ENCODE measurements at regions not wholly inside any gene's neighbourhood (a gene's known extent, or its start where the extent isn't known, plus 50 kb on each side); places are given as distances from the start of the nearest gene placed in this dataset.

GRCh38 chr2:215699700-215700538 lies 264.1 kb upstream of the FN1 start:
- TF ChIP-seq CTCF (CRISPR knock-in tag; IDR thresholded peaks at IDR 0.05) (no peak), ZNF678 (CRISPR knock-in tag; IDR thresholded peaks at IDR 0.05) (no peak), KLF9 (CRISPR knock-in tag; IDR thresholded peaks at IDR 0.05; ENCODE audit: low read depth) (no peak), KAT7 (CRISPR knock-in tag; IDR thresholded peaks at IDR 0.05; ENCODE audit: borderline replicate concordance) (no peak), TBP (CRISPR knock-in tag; IDR thresholded peaks at IDR 0.05) (no peak), MTF2 (CRISPR knock-in tag; IDR thresholded peaks at IDR 0.05; ENCODE audit: borderline replicate concordance) (no peak), THYN1 (CRISPR knock-in tag; IDR thresholded peaks at IDR 0.05; ENCODE audit: borderline replicate concordance, low read depth) (no peak), ZNF33A (CRISPR knock-in tag; IDR thresholded peaks at IDR 0.05; ENCODE audit: borderline replicate concordance) (no peak), GTF3A (CRISPR knock-in tag; conservative IDR thresholded peaks at IDR 0.05) (no peak), ZNF737 (CRISPR knock-in tag; IDR thresholded peaks at IDR 0.05; ENCODE audit: borderline replicate concordance) (no peak), ZNF121 (CRISPR knock-in tag; IDR thresholded peaks at IDR 0.05) (no peak), NFIC (IDR thresholded peaks at IDR 0.05; ENCODE audit: low read length) (no peak), USF2 (IDR thresholded peaks at IDR 0.05; ENCODE audit: low read depth, low read length) (no peak), USF2 (CRISPR knock-in tag; IDR thresholded peaks at IDR 0.05; ENCODE audit: borderline replicate concordance) (no peak)

Measured in HepG2 (cell line).